Activated CD4-positive, alpha-beta T cell treated with anti-CD3 and anti-CD28 coated beads for 36 hours (primary cell): ENCODE measurements at regions not wholly inside any gene's neighbourhood (a gene's known extent, or its start where the extent isn't known, plus 50 kb on each side); places are given as distances from the start of the nearest gene placed in this dataset.

ENCODE experiments used
- ATAC-seq: fragments of 200-7000 bp; cut with Tn5 transposase; one replicate; pipeline ENCODE4 v1.10.0; 2021; ENCODE audit warnings: mild to moderate bottlenecking, moderate library complexity
- CTCF ChIA-PET: fragments of 350-600 bp; sonication (Branson Sonifier 250); formaldehyde crosslinking; loops from one replicate; lab custom pipeline; 2021; ENCODE audit warnings: antibody characterized with exemption; lab: Charles Lee
- POLR2A ChIA-PET: fragments of 350-600 bp; sonication (Branson Sonifier 250); formaldehyde crosslinking; loops from one replicate; lab custom pipeline; 2021; ENCODE audit warnings: antibody characterized with exemption, inconsistent platforms; lab: Charles Lee
- DNase-seq: peaks from one replicate; pipeline ENCODE4 v3.0.0-alpha.2; 2020
- H3K27ac Mint-ChIP-seq: one replicate; pipeline ENCODE4 v1.8.0; 2021; ENCODE audit warnings: mixed read lengths
- H3K27me3 Mint-ChIP-seq: one replicate; pipeline ENCODE4 v1.8.0; 2021; ENCODE audit warnings: mixed read lengths
- H3K36me3 Mint-ChIP-seq: one replicate; pipeline ENCODE4 v1.8.0; 2021; ENCODE audit warnings: low read depth, mixed read lengths
- H3K4me1 Mint-ChIP-seq: one replicate; pipeline ENCODE4 v1.8.0; 2021; ENCODE audit warnings: mixed read lengths
- H3K4me3 Mint-ChIP-seq: one replicate; pipeline ENCODE4 v1.8.0; 2021; ENCODE audit warnings: mild to moderate bottlenecking, moderate library complexity, mixed read lengths
- H3K9me3 Mint-ChIP-seq: one replicate; pipeline ENCODE4 v1.8.0; 2021; ENCODE audit warnings: low read depth, mixed read lengths
- intact Hi-C, 2 experiments: fragments of 100-400 bp; cut with DNase I in 1 of 2; cut with micrococcal nuclease in 1 of 2; formaldehyde crosslinking; loops; one replicate each; pipeline versions ENCODE4 v1.14.2 to v1.15.1; 2022 to 2024; cut with DNase I, micrococcal nuclease

- H3K27me3 Mint-ChIP-seq = peaks cover 26% of the 10 kb centered on the region
- DNase-seq = no peak
- H3K27ac Mint-ChIP-seq = no peak overlapping the region
- CTCF ChIA-PET = no interaction called here
- H3K36me3 Mint-ChIP-seq = no peaks in the 10 kb centered on the region
- no peaks in the 10 kb centered on the region for H3K9me3 Mint-ChIP-seq
- peaks cover 4% of the 10 kb centered on the region for H3K4me1 Mint-ChIP-seq
- POLR2A ChIA-PET = no interaction called here
- intact Hi-C loops = no loop called here
- ATAC-seq = no peak
- no peak overlapping the region for H3K4me3 Mint-ChIP-seq
Measured at GRCh38 chr22:46026899-46027210, 49.9 kb upstream of the WNT7B start.

DNA sequence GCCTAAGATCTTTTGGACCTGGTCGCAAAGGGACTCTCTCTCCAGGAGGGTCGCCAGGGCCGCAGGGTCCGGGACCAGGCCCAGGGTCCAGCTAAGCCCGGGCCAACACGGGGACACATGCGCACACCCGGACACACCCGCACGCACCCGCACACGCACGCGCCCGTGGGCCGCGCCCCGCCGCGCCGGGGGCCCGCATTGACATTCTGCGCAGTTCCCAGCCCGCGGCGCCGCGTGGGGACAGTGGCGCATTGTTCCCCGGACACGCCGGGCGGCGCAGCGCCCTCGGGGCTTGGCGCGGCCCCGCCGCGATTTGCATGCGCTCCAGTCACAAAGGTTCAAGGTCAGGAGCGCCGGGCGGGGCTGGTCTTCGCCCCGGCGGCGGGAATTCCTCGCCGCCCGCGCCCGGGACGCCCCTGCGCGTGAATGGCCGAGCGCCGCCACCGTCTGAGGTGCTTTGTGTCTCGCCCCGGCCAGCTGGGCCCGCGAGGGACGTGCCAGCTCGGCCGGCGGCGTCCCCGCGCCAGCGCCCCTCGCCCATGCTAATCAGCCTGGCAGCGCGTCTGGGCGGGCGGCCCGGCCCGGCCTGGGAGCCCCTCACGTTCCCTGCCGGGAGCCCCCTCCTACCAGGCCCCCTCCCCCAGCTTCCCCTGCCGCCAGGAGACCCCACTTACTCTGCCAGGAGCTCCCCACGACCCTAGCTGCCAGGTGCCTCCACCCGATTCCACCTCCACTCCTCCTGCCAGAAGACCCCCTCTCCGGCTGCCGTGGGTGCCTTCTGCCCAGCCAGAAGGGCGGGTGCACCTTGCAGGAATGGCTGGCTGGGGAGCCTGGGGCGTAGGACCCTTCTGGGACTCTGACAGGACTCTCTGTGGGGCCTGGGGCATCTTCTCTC lies 50.5 kb upstream of the WNT7B start:
- DNase-seq (peak; percentile 18), ATAC-seq (no peak)
- Mint-ChIP-seq H3K27ac (no peak overlapping the region), H3K4me1 (peaks cover 4% of the 10 kb centered on the region), H3K36me3 (no peaks in the 10 kb centered on the region), H3K27me3 (peaks cover 26% of the 10 kb centered on the region), H3K9me3 (no peaks in the 10 kb centered on the region), H3K4me3 (no peak overlapping the region)
- intact Hi-C loops = no loop called here
- POLR2A ChIA-PET = no interaction called here
- CTCF ChIA-PET = interaction anchor here (1.0 to 1.3 kb wide), 3 partner anchors 10 to 21 kb away, joined by 3 to 5 read pairs (median 3); no protein-coding TSS in a partner anchor

- DNase-seq = peak; percentile 2
- no peak for ATAC-seq
- POLR2A ChIA-PET = no interaction called here
Measured at GRCh38 chr22:46028106-46028991, 51.4 kb upstream of the WNT7B start.

DNA sequence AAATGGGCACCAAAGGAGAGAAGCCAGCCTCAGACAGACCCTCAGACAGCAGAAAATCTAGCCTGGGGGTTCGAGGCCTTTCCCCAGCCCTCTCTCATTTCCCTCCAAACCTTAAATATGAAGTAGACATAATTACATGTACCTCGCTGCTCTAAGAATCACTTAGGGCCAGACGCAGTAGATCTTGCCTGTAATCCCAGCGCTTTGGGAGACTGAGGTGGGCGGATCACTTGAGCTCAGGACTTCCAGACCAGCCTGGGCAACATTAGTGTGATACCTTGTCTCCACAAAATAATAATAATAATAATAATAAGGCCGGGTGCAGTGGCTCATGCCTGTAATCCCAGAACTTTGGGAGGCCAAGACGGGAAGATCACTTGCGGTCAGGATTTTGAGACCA lies 52.1 kb upstream of the WNT7B start:
- H3K4me1 Mint-ChIP-seq = peaks cover 4% of the 10 kb centered on the region
- peaks cover 26% of the 10 kb centered on the region for H3K27me3 Mint-ChIP-seq
- H3K36me3 Mint-ChIP-seq = no peaks in the 10 kb centered on the region
- POLR2A ChIA-PET = no interaction called here
- no peaks in the 10 kb centered on the region for H3K9me3 Mint-ChIP-seq
- no peak overlapping the region for H3K27ac Mint-ChIP-seq
- no peak for DNase-seq
- ATAC-seq = no peak
- CTCF ChIA-PET = no interaction called here
- intact Hi-C loops = no loop called here
- H3K4me3 Mint-ChIP-seq = no peak overlapping the region

More at GRCh38 chr22:46028106-46028991, 51.4 kb upstream of the WNT7B start:
- no peaks in the 10 kb centered on the region for H3K36me3 Mint-ChIP-seq
- H3K4me3 Mint-ChIP-seq = no peak overlapping the region
- peaks cover 4% of the 10 kb centered on the region for H3K4me1 Mint-ChIP-seq
- CTCF ChIA-PET = interaction anchor here (1.0 to 1.3 kb wide), 3 partner anchors 11 to 22 kb away, joined by 3 to 5 read pairs (median 3); no protein-coding TSS in a partner anchor
- peaks cover 26% of the 10 kb centered on the region for H3K27me3 Mint-ChIP-seq
- intact Hi-C loops = no loop called here
- H3K27ac Mint-ChIP-seq = no peak overlapping the region
- H3K9me3 Mint-ChIP-seq = no peaks in the 10 kb centered on the region

- CTCF ChIA-PET = interaction anchor here (1.1 kb wide), 1 partner anchor 86 kb away, joined by 3 read pairs; no protein-coding TSS in a partner anchor
- POLR2A ChIA-PET = no interaction called here
- DNase-seq = peak; percentile 3
- ATAC-seq = no peak
- Mint-ChIP-seq H3K27ac (no peak overlapping the region), H3K4me3 (no peak overlapping the region), H3K4me1 (peaks cover 6% of the 10 kb centered on the region), H3K36me3 (no peaks in the 10 kb centered on the region), H3K9me3 (no peaks in the 10 kb centered on the region), H3K27me3 (peaks cover 26% of the 10 kb centered on the region)
- intact Hi-C loops = loop anchor here in 1 of 2 experiments (10.0 kb wide), 1 partner anchor 265 kb away; the partner anchor contains the start of gene GTSE1
Measured at GRCh38 chr22:46029574-46030200, 52.7 kb upstream of the WNT7B start.

DNA sequence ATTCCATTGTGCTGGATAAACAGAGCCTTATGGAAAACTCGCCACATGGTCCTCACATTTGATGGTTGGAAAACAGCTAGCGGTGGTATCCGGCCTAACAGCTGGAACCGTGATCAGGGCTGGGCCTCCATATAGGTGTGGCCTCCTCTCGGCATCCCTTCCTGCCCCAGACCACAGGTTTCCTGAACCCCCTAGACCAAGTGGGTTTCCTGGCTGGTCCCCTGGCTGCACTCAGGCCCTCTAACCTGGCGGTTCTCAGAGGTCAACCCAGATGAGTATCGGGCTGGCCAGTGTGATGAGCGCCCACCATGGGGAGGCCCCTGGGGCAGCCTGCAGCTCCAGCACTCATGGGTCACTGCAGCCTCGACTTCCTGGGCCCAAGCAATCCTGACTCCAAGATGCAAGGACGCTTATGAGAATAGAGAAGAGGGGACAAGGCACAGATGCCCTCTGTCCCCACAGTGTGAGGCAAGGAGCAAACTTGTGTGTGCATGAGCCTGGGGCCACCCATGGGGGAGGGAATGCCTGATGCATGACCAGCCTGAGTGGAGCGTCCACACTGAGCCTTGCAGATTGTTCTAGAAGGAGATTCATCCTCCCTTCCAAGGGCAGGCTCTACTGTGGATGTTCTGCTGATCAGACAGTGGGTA lies 53.4 kb upstream of the WNT7B start:
- CTCF ChIA-PET = interaction anchor here (1.1 kb wide), 1 partner anchor 85 kb away, joined by 3 read pairs; no protein-coding TSS in a partner anchor
- Mint-ChIP-seq H3K27ac (no peak overlapping the region), H3K9me3 (no peaks in the 10 kb centered on the region), H3K4me3 (no peak overlapping the region), H3K27me3 (peaks cover 23% of the 10 kb centered on the region), H3K4me1 (peaks cover 11% of the 10 kb centered on the region), H3K36me3 (no peaks in the 10 kb centered on the region)
- no peak for DNase-seq
- POLR2A ChIA-PET = no interaction called here
- intact Hi-C loops = loop anchor here in 1 of 2 experiments (10.0 kb wide), 1 partner anchor 264 kb away; the partner anchor contains the start of gene GTSE1
- no peak for ATAC-seq

GRCh38 chr22:46031066-46031465 lies 54.1 kb upstream of the WNT7B start:
- CTCF ChIA-PET = interaction anchor here (0.7 to 1.0 kb wide), 4 partner anchors 16 to 86 kb away, joined by 3 to 6 read pairs (median 3); no protein-coding TSS in a partner anchor
- peak; percentile 2 for DNase-seq
- peaks cover 15% of the 10 kb centered on the region for H3K27me3 Mint-ChIP-seq
- no peaks in the 10 kb centered on the region for H3K9me3 Mint-ChIP-seq
- H3K36me3 Mint-ChIP-seq = no peaks in the 10 kb centered on the region
- POLR2A ChIA-PET = no interaction called here
- no peak overlapping the region for H3K4me3 Mint-ChIP-seq
- peaks cover 11% of the 10 kb centered on the region for H3K4me1 Mint-ChIP-seq
- intact Hi-C loops = loop anchor here in 1 of 2 experiments (10.0 kb wide), 1 partner anchor 264 kb away; the partner anchor contains the start of gene GTSE1
- no peak overlapping the region for H3K27ac Mint-ChIP-seq
- ATAC-seq = no peak

DNA sequence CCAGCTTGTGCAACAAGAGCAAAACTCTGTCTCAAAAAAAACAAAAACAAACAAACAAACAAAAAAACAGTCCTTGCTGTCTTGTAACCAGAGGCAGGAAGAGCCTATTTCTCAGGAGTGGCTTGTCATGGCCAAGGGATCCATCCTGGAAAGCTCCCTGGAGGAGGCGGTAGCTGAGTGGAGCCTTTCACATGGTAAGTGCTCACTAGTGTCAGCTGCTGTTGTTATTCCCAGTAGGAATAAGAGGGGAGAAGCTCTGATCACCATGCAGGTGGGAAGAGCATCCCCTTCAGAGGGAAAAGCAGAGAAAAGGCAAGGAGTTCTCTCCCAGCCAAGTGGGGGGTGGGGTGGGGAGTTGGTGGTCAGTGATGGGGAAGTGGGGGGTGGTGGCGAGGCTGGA lies 54.6 kb upstream of the WNT7B start:
- Mint-ChIP-seq H3K9me3 (no peaks in the 10 kb centered on the region), H3K4me1 (peaks cover 11% of the 10 kb centered on the region), H3K36me3 (no peaks in the 10 kb centered on the region), H3K4me3 (no peak overlapping the region), H3K27me3 (peaks cover 11% of the 10 kb centered on the region), H3K27ac (no peak overlapping the region)
- ATAC-seq (no peak), DNase-seq (peak; percentile 0)
- intact Hi-C loops = loop anchor here in 1 of 2 experiments (10.0 kb wide), 1 partner anchor 263 kb away; the partner anchor contains the start of gene GTSE1
- POLR2A ChIA-PET = interaction anchor here (0.7 kb wide), 1 partner anchor 20 kb away, joined by 4 read pairs; no protein-coding TSS in a partner anchor
- CTCF ChIA-PET = interaction anchor here (0.7 to 1.0 kb wide), 4 partner anchors 17 to 85 kb away, joined by 3 to 6 read pairs (median 3); no protein-coding TSS in a partner anchor

DNA sequence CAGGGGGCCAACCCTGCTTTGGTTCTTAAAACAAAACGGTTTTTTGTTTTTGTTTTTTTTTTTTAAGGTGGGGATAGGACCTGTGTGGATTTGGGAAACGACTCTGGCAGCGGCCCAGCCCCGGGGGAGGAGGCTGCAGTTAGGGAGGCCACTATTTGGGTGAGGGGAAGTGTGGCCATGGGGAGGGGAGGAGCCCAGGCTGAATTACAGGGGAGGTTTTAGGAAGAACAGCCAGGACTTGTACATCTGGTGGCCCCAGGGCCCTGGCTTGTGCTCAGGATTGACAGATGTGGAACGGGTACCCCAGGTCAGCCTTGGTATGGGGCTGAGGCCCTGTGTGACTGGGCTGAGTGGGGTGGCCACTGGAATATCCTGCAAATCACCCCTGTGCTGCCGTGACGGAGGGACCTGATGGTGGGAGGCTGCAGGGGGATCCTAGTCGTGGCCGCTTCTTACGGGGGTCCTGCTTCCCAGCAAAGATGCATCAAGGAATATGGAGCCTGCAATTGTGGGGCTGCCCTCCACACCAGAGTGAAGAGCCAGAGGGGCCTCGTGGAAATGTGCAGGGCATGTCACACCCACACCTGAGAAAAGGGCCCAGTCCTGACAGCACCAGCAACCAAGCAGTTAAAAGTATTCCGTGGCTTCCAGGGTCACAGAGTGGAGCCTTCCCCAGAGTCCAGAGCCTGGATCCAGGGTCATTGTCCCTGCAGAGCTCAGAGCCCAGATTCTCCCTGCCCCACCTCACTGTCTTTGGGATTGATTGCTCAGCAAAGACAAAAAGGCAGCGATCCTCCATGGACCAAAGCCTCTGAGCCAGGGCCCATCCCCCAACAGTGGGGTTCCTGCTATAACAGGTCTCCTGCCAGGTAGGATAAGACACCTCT lies 55.2 kb upstream of the WNT7B start:
- no peak for ATAC-seq
- H3K36me3 Mint-ChIP-seq = no peaks in the 10 kb centered on the region
- peaks cover 6% of the 10 kb centered on the region for H3K27me3 Mint-ChIP-seq
- H3K9me3 Mint-ChIP-seq = no peaks in the 10 kb centered on the region
- intact Hi-C loops = loop anchor here in 1 of 2 experiments (10.0 kb wide), 1 partner anchor 263 kb away; the partner anchor contains the start of gene GTSE1
- H3K4me3 Mint-ChIP-seq = no peak overlapping the region
- peak; percentile 2 for DNase-seq
- POLR2A ChIA-PET = interaction anchor here (0.7 kb wide), 1 partner anchor 21 kb away, joined by 4 read pairs; no protein-coding TSS in a partner anchor
- CTCF ChIA-PET = interaction anchor here (0.8 to 5.2 kb wide), 5 partner anchors 13 to 34 kb away, joined by 3 to 46 read pairs (median 3); no protein-coding TSS in a partner anchor
- peaks cover 13% of the 10 kb centered on the region for H3K4me1 Mint-ChIP-seq
- no peak overlapping the region for H3K27ac Mint-ChIP-seq
